HG02938 (cell line): ENCODE measurements at regions not wholly inside any gene's neighbourhood (a gene's known extent, or its start where the extent isn't known, plus 50 kb on each side); places are given as distances from the start of the nearest gene placed in this dataset.

ENCODE experiments used
- ATAC-seq: cut with Tn5 transposase; IDR thresholded peaks from one replicate; pipeline ENCODE4 v1.9.1; 2021; ENCODE audit warnings: mild to moderate bottlenecking, moderate library complexity; ENCODE audit not compliant: unreplicated experiment

DNA sequence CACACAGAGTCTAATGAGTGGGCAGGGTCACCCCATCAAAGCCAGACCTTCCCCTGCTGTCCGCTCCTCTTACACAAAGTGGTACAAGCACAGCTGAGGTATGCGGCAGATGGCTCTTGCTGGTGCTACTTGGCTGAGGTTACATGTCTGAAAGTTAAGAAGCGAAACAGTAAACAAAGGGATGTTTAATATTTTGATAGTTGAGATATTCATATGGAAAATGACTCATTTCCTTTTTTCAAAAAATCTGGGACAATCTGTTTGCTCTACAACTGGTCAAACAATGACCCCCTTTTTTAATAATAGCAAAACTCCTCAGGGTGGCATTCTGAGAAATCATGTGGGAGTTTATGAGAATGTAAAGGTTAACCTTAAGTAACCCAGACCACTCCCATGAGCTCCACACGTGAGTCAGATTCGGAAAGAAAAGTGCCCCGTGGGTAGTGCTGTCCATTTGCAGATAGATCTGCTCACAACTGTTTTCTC lies 245.3 kb downstream of the TBXT start:
- ATAC-seq, result no peak

GRCh38 chr6:165920896-165921671 lies 246.6 kb downstream of the TBXT start:
- ATAC-seq, result no peak

DNA sequence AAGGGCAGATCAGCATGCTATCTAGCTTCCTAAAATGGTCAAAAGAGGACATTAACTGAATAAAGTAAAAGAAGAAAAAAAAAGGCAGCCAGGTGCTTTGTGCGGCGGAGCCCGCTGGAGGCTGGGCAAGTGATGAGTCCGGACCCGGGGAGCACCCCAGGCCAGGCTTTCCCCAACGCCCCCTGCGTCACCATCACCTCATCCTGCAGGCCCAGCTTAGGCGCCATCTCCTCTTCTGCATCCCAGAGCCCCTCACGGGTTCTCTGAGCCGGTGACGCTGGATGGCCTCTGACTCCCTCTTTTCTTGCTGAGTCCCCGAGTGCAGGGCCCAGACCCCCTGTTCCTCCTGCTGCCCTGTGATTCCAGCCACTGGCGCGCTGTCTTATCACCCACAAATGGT lies 250.1 kb downstream of the TBXT start:
- no peak for ATAC-seq

GRCh38 chr6:165915022-165915770 lies 252.2 kb upstream of the PDE10A start:
- ATAC-seq, result no peak

DNA sequence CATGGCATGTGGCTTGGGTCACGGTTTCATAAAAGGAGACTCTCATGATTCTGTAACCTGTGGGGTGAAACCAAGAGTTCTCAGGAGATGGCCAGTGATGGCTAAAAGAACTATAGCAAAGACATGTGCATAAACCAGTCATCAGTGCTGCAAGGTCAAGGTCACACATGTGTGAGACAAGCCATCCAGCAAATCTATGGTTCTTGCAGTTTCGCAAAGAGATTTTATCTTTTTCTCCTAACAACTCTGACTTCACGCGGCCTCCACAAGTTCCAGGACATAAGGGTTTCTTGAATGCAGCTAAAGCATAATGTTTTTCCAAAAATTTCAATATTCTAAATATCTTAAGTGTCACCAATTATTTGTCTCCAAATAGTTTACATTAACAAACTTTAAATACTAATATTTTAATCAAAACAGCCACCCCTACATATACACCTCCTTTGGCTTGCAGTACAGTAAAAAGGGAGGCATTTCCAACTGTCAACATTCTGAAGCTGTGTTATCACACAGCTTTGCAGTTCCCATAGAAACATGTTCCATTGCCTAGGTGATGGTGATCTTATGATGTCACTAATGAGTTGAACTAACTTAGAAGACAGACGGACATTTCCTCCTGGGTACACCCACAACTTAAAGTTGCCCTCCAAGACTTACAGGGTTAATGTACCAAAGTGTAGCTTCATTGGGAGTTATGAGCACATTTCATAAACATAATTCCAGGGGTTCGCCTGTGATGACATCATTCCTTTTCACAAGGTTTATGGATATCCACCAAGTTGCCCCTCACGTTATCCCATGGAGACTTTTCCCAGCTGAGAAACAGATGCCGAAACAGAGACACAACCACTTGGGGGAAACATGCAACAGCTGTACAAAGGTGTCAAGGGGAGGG lies 250.9 kb upstream of the PDE10A start:
- no peak for ATAC-seq

DNA sequence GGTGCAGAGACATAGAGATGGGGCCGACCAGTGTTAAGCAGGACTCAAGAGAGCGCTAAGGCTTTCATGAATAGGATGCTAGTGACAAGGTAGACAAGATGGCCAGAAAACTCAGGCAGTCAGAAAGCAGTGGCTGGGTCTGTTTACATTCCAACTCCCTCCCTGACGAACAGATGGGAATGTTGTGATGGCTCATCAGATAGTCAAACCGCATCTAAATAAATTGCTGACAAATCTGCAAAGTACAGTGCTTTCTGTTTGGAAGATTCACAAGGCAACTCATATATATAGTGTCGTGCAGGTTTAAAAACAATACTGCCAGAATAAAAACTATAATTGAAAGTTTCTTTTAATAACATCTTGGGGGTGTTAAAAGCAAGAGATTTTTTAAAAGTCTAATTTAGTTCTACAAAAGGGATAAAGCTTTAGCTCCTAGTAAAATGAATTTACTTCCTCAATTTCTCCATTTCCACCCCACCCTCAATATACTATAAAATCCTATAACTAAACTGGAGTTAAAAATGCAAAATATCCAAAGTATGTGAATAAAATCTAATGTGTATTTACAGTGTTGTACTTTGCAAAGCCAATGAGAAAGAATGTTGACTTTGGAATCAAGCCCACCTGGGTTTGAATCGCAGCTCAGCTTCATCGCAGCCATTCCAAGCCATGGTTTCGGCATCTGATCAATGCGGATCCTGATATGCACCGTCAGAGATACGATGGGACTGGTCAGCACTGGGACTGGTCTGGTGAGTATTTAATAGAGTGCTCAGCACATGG lies 247.3 kb upstream of the PDE10A start:
- ATAC-seq, result no peak

GRCh38 chr6:165906736-165907135 lies 243.7 kb upstream of the PDE10A start:
- no peak for ATAC-seq

DNA sequence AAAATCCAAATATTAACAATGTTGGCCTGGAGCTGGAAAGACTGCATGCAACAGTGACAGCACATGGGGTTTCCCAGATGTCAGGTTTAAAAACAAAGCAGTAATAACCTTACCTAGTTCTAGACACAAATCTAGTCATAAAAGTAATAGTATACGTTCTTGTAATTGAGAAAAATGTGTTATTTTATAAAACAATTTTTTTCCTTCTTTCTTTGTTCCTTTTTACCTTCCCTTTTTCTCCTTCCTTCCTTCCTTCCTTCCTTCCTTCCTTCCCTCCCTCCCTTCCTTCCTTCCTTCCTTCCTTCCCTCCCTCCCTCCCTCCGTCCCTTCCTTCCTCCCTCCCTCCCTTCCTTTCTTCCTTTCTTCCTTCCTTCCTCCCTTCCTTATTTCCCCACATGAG lies 242.7 kb upstream of the PDE10A start:
- ATAC-seq, result no peak

- no peak for ATAC-seq
These were observed 237.9 kb upstream of the PDE10A start for GRCh38 chr6:165900970-165901369.

GRCh38 chr6:165899611-165900010 lies 236.6 kb upstream of the PDE10A start:
- ATAC-seq, result no peak

- ATAC-seq, result no peak
These were observed 232.6 kb upstream of the PDE10A start for GRCh38 chr6:165895421-165896165.

GRCh38 chr6:165894171-165894825 lies 231.3 kb upstream of the PDE10A start:
- ATAC-seq, result no peak

DNA sequence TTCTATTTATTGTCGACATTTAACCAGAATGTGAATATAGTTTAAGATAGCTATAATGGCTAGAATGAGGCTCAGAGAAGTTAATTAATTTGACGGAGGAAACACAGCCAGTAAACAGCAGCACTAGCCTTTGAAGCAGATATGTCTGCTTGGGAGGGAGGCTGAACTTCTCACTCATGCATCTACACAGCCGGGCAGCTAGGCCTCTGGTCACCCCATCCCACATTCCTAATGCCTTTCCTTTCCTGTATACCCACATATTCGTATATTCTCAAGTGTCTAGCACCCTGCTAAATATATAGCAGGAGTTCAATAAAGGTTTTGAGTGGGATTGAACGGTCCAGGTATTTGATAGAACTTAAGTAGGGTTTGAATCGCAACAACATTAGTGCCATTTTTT lies 230.4 kb upstream of the PDE10A start:
- no peak for ATAC-seq

DNA sequence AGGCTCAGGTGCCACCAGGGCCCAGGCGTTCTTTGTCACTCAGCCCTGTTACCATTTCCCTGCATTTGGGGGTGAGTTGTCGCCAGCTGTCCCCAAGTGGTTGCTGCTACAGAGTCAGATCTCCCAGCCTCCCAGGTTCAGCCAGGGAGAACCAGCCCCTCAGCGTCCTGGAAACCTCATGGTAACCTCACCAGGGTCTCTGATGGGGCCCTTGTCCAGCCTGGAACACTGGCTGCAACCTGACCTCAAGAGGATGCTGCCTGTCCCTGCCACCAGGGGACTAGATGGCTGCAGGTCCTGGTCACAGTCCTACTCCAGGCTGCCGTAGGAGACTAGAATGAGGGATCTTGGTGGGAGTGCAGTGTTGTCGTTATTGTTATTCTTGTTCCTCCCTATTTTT lies 228.3 kb upstream of the PDE10A start:
- ATAC-seq, result no peak

DNA sequence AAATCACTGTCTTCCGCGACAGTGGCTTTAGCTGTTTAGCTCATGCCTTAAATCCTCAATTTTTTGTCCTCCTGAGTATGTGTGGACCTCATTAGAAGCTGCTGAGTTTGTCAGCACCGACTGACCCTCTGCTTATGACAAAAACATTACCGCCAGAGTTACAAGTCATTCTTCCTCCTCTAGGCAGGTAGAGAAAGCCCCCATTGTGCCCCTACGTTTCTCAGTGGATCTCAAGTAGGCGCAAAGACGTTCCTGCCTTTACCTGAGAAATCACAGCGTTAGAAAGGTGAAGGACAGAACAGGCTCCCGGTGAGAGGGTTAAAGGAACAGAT lies 227.3 kb upstream of the PDE10A start:
- no peak for ATAC-seq

GRCh38 chr6:165889636-165890403 lies 226.8 kb upstream of the PDE10A start:
- no peak for ATAC-seq

GRCh38 chr6:165886169-165886568 lies 223.1 kb upstream of the PDE10A start:
- ATAC-seq, result no peak
